Natural killer cell (primary cell): ENCODE measurements at regions not wholly inside any gene's neighbourhood (a gene's known extent, or its start where the extent isn't known, plus 50 kb on each side); places are given as distances from the start of the nearest gene placed in this dataset.
"Not testable (repeated sequence)": the region's sequence is repeated elsewhere in the genome, so short reads cannot be mapped to it uniquely, and the experiment has no call there.

Experiments used
- ATAC-seq, 3 donors: fragments of 150-1000 bp in 2 of 3; fragments of 200-7000 bp in 1 of 3; cut with Tn5 transposase; 1 replicate in 1 of 3; 2 replicates in 2 of 3; pipeline ENCODE4 v1.10.0; 2021; ENCODE audit warnings: mild to moderate bottlenecking in 2 of 3, moderate library complexity in 2 of 3
- DNase-seq, 2 donors: peaks; one replicate each; pipeline versions ENCODE4 v3.0.0 to v3.0.0-alpha.2; 2013 to 2021; ENCODE audit warnings: mixed read lengths in 1 of 2
- H3K27ac ChIP-seq: one replicate; pipeline ENCODE4 v1.5.1; 2013; ENCODE audit warnings: mild to moderate bottlenecking, low read length
- H3K27me3 ChIP-seq: one replicate; pipeline ENCODE4 v1.6.1; 2013; ENCODE audit warnings: low read length; ENCODE audit not compliant: control insufficient read depth, insufficient read depth
- H3K36me3 ChIP-seq: one replicate; pipeline ENCODE4 v1.6.1; 2013; ENCODE audit warnings: low read length; ENCODE audit not compliant: control insufficient read depth, insufficient read depth
- H3K4me1 ChIP-seq: one replicate; pipeline ENCODE4 v1.6.1; 2013; ENCODE audit warnings: low read length; ENCODE audit not compliant: control insufficient read depth, insufficient read depth
- H3K4me3 ChIP-seq: one replicate; pipeline ENCODE4 v1.5.1; 2013; ENCODE audit warnings: low read length
- H3K9me3 ChIP-seq: one replicate; pipeline ENCODE4 v1.6.1; 2013; ENCODE audit warnings: low read length; ENCODE audit not compliant: control insufficient read depth, insufficient read depth
- H3K27ac Mint-ChIP-seq, 2 donors: one replicate each; pipeline ENCODE4 v1.8.0; 2022; ENCODE audit warnings: mild to moderate bottlenecking in 2 of 2, mixed read lengths in 2 of 2, moderate library complexity in 1 of 2
- H3K27me3 Mint-ChIP-seq, 2 donors: one replicate each; pipeline ENCODE4 v1.8.0; 2022; ENCODE audit warnings: low read depth in 2 of 2, mixed read lengths in 2 of 2
- H3K36me3 Mint-ChIP-seq: one replicate; pipeline ENCODE4 v1.8.0; 2022; ENCODE audit warnings: mixed read lengths
- H3K4me1 Mint-ChIP-seq, 2 donors: one replicate each; pipeline ENCODE4 v1.8.0; 2022; ENCODE audit warnings: mixed read lengths in 2 of 2
- H3K4me3 Mint-ChIP-seq: one replicate; pipeline ENCODE4 v1.8.0; 2022; ENCODE audit warnings: mild to moderate bottlenecking, moderate library complexity, mixed read lengths
- H3K9me3 Mint-ChIP-seq, 2 donors: one replicate each; pipeline ENCODE4 v1.8.0; 2022; ENCODE audit warnings: mixed read lengths in 2 of 2
- CTCF ChIP-seq: fragments of 200-600 bp; IDR thresholded peaks from one replicate; pipeline ENCODE4 v1.8.0; 2022; ENCODE audit warnings: antibody characterized with exemption
- WGBS: methylation state at CpG from one replicate; pipeline ENCODE4 v1.1.7; 2013; ENCODE audit warnings: missing lambda C conversion rate; ENCODE audit not compliant: insufficient coverage; 5-methylcytosine and 5-hydroxymethylcytosine counted together
- intact Hi-C: fragments of 100-400 bp; cut with micrococcal nuclease; formaldehyde crosslinking; loops from one replicate; pipeline ENCODE4 v1.14.2; 2022

- H3K27ac ChIP-seq: no peak overlapping the region
- no peaks in the 10 kb centered on the region for H3K27me3 ChIP-seq
- no peaks in the 10 kb centered on the region for H3K36me3 ChIP-seq
- DNase-seq: no peak
- no peaks in the 10 kb centered on the region for H3K4me1 ChIP-seq
- no peaks in the 10 kb centered on the region for H3K9me3 ChIP-seq
- intact Hi-C loops: no loop called here
- Mint-ChIP-seq H3K27me3 (no peaks in the 10 kb centered on the region), H3K4me3 (no peak overlapping the region), H3K9me3 (peaks cover 6 to 16% of the 10 kb centered on the region in 2 donors), H3K36me3 (no peaks in the 10 kb centered on the region), H3K27ac (no peak overlapping the region), H3K4me1 (no peaks in the 10 kb centered on the region)
- no peak for ATAC-seq
- no peak for TF ChIP-seq CTCF
- H3K4me3 ChIP-seq: no peak overlapping the region
Observed at GRCh38 chr3:88485001-88485400, 335.2 kb downstream of the C3orf38 start.

GRCh38 chr3:88508818-88509217 is 359.1 kb downstream of the C3orf38 start:
- H3K9me3 ChIP-seq, H3K27me3 Mint-ChIP-seq, H3K36me3 ChIP-seq, ATAC-seq, H3K4me3 Mint-ChIP-seq, H3K27me3 ChIP-seq, H3K27ac ChIP-seq, H3K4me1 Mint-ChIP-seq, H3K4me3 ChIP-seq, H3K4me1 ChIP-seq, H3K27ac Mint-ChIP-seq, DNase-seq, intact Hi-C loops: not testable (repeated sequence)
- whole genome bisulfite sequencing: 94% methylated on average over 15 of the region's 15 CpGs
- Mint-ChIP-seq H3K36me3 (peaks cover 18% of the 10 kb centered on the region), H3K9me3 (peaks cover 15 to 20% of the 10 kb centered on the region in 2 donors)

GRCh38 chr3:88509582-88509981 is 359.8 kb downstream of the C3orf38 start:
- peaks cover 18% of the 10 kb centered on the region for H3K36me3 Mint-ChIP-seq
- no peaks in the 10 kb centered on the region for H3K4me1 Mint-ChIP-seq
- no peak overlapping the region for H3K27ac Mint-ChIP-seq
- H3K27ac ChIP-seq: no peak overlapping the region
- no peak for TF ChIP-seq CTCF
- intact Hi-C loops: no loop called here
- H3K36me3 ChIP-seq: no peaks in the 10 kb centered on the region
- DNase-seq (no peak), ATAC-seq (no peak)
- no peaks in the 10 kb centered on the region for H3K27me3 Mint-ChIP-seq
- no peaks in the 10 kb centered on the region for H3K4me1 ChIP-seq
- H3K27me3 ChIP-seq: no peaks in the 10 kb centered on the region
- no peak overlapping the region for H3K4me3 ChIP-seq
- 91% methylated on average over 2 of the region's 3 CpGs for WGBS
- H3K9me3 ChIP-seq: peaks cover 3% of the 10 kb centered on the region
- peaks cover 16 to 20% of the 10 kb centered on the region in 2 donors for H3K9me3 Mint-ChIP-seq
- H3K4me3 Mint-ChIP-seq: no peak overlapping the region

- no peak overlapping the region for H3K27ac ChIP-seq
- 62% methylated on average over 3 of the region's 3 CpGs for WGBS
- H3K36me3 ChIP-seq: no peaks in the 10 kb centered on the region
- intact Hi-C loops: no loop called here
- no peak overlapping the region for H3K27ac Mint-ChIP-seq
- H3K27me3 ChIP-seq: no peaks in the 10 kb centered on the region
- H3K4me1 ChIP-seq: no peaks in the 10 kb centered on the region
- H3K9me3 Mint-ChIP-seq: peaks cover 13 to 31% of the 10 kb centered on the region in 2 donors
- H3K4me3 ChIP-seq: no peak overlapping the region
- ATAC-seq: no peak
- no peak for DNase-seq
- H3K36me3 Mint-ChIP-seq: peaks cover 32% of the 10 kb centered on the region
- no peak overlapping the region for H3K4me3 Mint-ChIP-seq
- peaks cover 17% of the 10 kb centered on the region for H3K9me3 ChIP-seq
- no peaks in the 10 kb centered on the region for H3K4me1 Mint-ChIP-seq
- TF ChIP-seq CTCF: no peak
- no peaks in the 10 kb centered on the region for H3K27me3 Mint-ChIP-seq
Observed at GRCh38 chr3:88528494-88528893, 378.7 kb downstream of the C3orf38 start.
